H1 (cell line): ENCODE measurements at regions not wholly inside any gene's neighbourhood (a gene's known extent, or its start where the extent isn't known, plus 50 kb on each side); places are given as distances from the start of the nearest gene placed in this dataset.

Source experiments
- CTCF ChIA-PET: fragments of 300-600 bp; sonication (Branson Sonifier 250); formaldehyde crosslinking; loops from one replicate; lab custom pipeline; 2021; ENCODE audit not compliant: partially characterized antibody; lab: Charles Lee
- POLR2A ChIA-PET: fragments of 300-600 bp; sonication (Branson Sonifier 250); formaldehyde crosslinking; loops from one replicate; lab custom pipeline; 2021; ENCODE audit warnings: inconsistent platforms; ENCODE audit not compliant: partially characterized antibody; lab: Charles Lee
- DNase-seq, 2 experiments: peaks; one replicate each; pipeline versions ENCODE4 v3.0.0 to v3.0.0-alpha.2; 2010 to 2022; ENCODE audit warnings: low spot score in 2 of 2, low read depth in 1 of 2, mixed read lengths in 1 of 2
- FAIRE-seq: peaks from 2 replicates; lab custom pipeline; 2011; peaks lifted over from hg19 to GRCh38; lab: Jason Lieb, UNC
- H2AFZ ChIP-seq: 2 replicates; pipeline ENCODE4 v1.8.1; 2012; ENCODE audit warnings: low read length, inconsistent platforms
- H2AK5ac ChIP-seq: 2 replicates; pipeline ENCODE4 v1.6.1; 2013; ENCODE audit warnings: low read depth, low read length
- H2BK120ac ChIP-seq: replicated peaks from 2 replicates; pipeline ENCODE3; 2013; ENCODE audit warnings: low read depth, low read length, inconsistent platforms
- H2BK12ac ChIP-seq: 2 replicates; pipeline ENCODE4 v1.6.1; 2013; ENCODE audit warnings: low read depth, low read length
- H2BK15ac ChIP-seq: 2 replicates; pipeline ENCODE4 v1.6.1; 2013; ENCODE audit warnings: low read length
- H2BK20ac ChIP-seq: 2 replicates; pipeline ENCODE4 v1.6.1; 2013; ENCODE audit warnings: low read length
- H2BK5ac ChIP-seq: 2 replicates; pipeline ENCODE4 v1.6.1; 2013; ENCODE audit warnings: low read depth, low read length
- H3K14ac ChIP-seq: 2 replicates; pipeline ENCODE4 v1.6.1; 2013; ENCODE audit warnings: inconsistent platforms; ENCODE audit not compliant: insufficient read length
- H3K18ac ChIP-seq: 2 replicates; pipeline ENCODE4 v1.6.1; 2013; ENCODE audit warnings: low read length; ENCODE audit errors: extremely low read depth
- H3K23ac ChIP-seq: 2 replicates; pipeline ENCODE4 v1.6.1; 2013; ENCODE audit warnings: inconsistent platforms; ENCODE audit not compliant: insufficient read length
- H3K23me2 ChIP-seq: 2 replicates; pipeline ENCODE4 v1.6.1; 2013; ENCODE audit warnings: low read depth, low read length
- H3K27ac ChIP-seq: 2 replicates; pipeline ENCODE4 v1.6.1; 2011; ENCODE audit warnings: low read depth, low read length, inconsistent platforms
- H3K27me3 ChIP-seq, 4 experiments: replicated peaks in 1 of 4; 1 replicate in 1 of 4; 2 replicates in 3 of 4; pipeline versions ENCODE4 v1.6.1 to v1.8.1; 2011 to 2013; ENCODE audit warnings: low read length in 3 of 4, mild to moderate bottlenecking in 3 of 4, inconsistent platforms in 2 of 4, mixed read lengths in 2 of 4, moderate library complexity in 1 of 4; ENCODE audit not compliant: control insufficient read depth in 3 of 4, insufficient read depth in 3 of 4; ENCODE audit errors: extremely low read depth in 1 of 4
- H3K36me3 ChIP-seq, 4 experiments: 2 replicates each; pipeline versions ENCODE4 v1.6.1 to v1.8.1; 2011 to 2013; ENCODE audit warnings: mild to moderate bottlenecking in 4 of 4, low read length in 3 of 4, moderate library complexity in 2 of 4, control low read depth in 1 of 4, inconsistent platforms in 1 of 4; ENCODE audit not compliant: insufficient read depth in 4 of 4, control insufficient read depth in 2 of 4
- H3K4ac ChIP-seq: replicated peaks from 2 replicates; pipeline ENCODE3; 2013; ENCODE audit warnings: low read length, low read depth, mixed read lengths, inconsistent platforms; ENCODE audit not compliant: insufficient read length
- H3K4me1 ChIP-seq, 4 experiments: replicated peaks in 1 of 4; 1 replicate in 1 of 4; 2 replicates in 3 of 4; pipeline versions ENCODE4 v1.6.1 to v1.8.1; 2011 to 2013; ENCODE audit warnings: low read length in 3 of 4, inconsistent platforms in 2 of 4, mixed read lengths in 1 of 4; ENCODE audit not compliant: insufficient read depth in 4 of 4, control insufficient read depth in 3 of 4
- H3K4me2 ChIP-seq, 2 experiments: 2 replicates each; pipeline versions ENCODE4 v1.6.1 to v1.8.1; 2011 to 2013; ENCODE audit warnings: low read depth in 2 of 2, low read length in 2 of 2, control low read depth in 1 of 2, inconsistent platforms in 1 of 2, mild to moderate bottlenecking in 1 of 2; ENCODE audit not compliant: insufficient read depth in 1 of 2
- H3K4me3 ChIP-seq, 4 experiments: fragments of 200-600, 300-600 bp in 1 of 4; sonication (generic), shearing (Covaris generic), sonication (Bioruptor Twin) in 1 of 4; 2 replicates each; pipeline versions ENCODE4 v1.5.1 to v1.8.1; 2011 to 2016; ENCODE audit warnings: low read length in 4 of 4, low read depth in 3 of 4, control low read depth in 2 of 4, inconsistent platforms in 2 of 4, mild to moderate bottlenecking in 2 of 4, mixed read lengths in 1 of 4, moderate library complexity in 1 of 4; ENCODE audit not compliant: insufficient read depth in 2 of 4; ENCODE audit errors: extremely low read depth in 1 of 4
- H3K56ac ChIP-seq: replicated peaks from 2 replicates; pipeline ENCODE3; 2013; ENCODE audit warnings: low read depth, mild to moderate bottlenecking, mixed read lengths, low read length, inconsistent platforms; ENCODE audit not compliant: insufficient read length
- H3K79me1 ChIP-seq: 2 replicates; pipeline ENCODE4 v1.6.1; 2013; ENCODE audit warnings: low read depth, low read length, control low read depth
- H3K79me2 ChIP-seq, 2 experiments: 2 replicates each; pipeline versions ENCODE4 v1.6.1 to v1.8.1; 2012 to 2013; ENCODE audit warnings: low read length in 2 of 2, mild to moderate bottlenecking in 2 of 2, inconsistent platforms in 1 of 2; ENCODE audit not compliant: insufficient read depth in 2 of 2, control insufficient read depth in 1 of 2
- H3K9ac ChIP-seq, 4 experiments: replicated peaks in 1 of 4; 1 replicate in 1 of 4; 2 replicates in 3 of 4; pipeline versions ENCODE4 v1.6.1 to v1.8.1; 2011 to 2013; ENCODE audit warnings: low read depth in 3 of 4, low read length in 3 of 4, control low read depth in 2 of 4, mild to moderate bottlenecking in 2 of 4, moderate library complexity in 2 of 4, inconsistent platforms in 1 of 4; ENCODE audit errors: extremely low read depth in 1 of 4
- H3K9me3 ChIP-seq, 2 experiments: 2 replicates each; pipeline versions ENCODE4 v1.6.1 to v1.8.1; 2012 to 2013; ENCODE audit warnings: mild to moderate bottlenecking in 2 of 2, moderate library complexity in 2 of 2, control low read depth in 1 of 2, inconsistent platforms in 1 of 2, low read depth in 1 of 2, low read length in 1 of 2, mixed read lengths in 1 of 2; ENCODE audit not compliant: insufficient read depth in 2 of 2
- H4K20me1 ChIP-seq, 2 experiments: replicated peaks in 1 of 2; 2 replicates each; pipeline versions ENCODE3 to v1.8.1; 2011 to 2013; ENCODE audit warnings: inconsistent platforms in 2 of 2, low read length in 2 of 2, mild to moderate bottlenecking in 1 of 2; ENCODE audit not compliant: insufficient read depth in 2 of 2, control insufficient read depth in 1 of 2
- H4K5ac ChIP-seq: 2 replicates; pipeline ENCODE4 v1.6.1; 2013; ENCODE audit warnings: low read length, low read depth, mixed read lengths, inconsistent platforms; ENCODE audit not compliant: insufficient read length
- H4K8ac ChIP-seq: 2 replicates; pipeline ENCODE4 v1.8.0; 2013; ENCODE audit warnings: mild to moderate bottlenecking, moderate library complexity, low read length, inconsistent platforms; ENCODE audit not compliant: insufficient read depth; ENCODE audit errors: extremely low read depth
- H4K91ac ChIP-seq: replicated peaks from 2 replicates; pipeline ENCODE3; 2013; ENCODE audit warnings: low read length, mixed read lengths, inconsistent platforms; ENCODE audit not compliant: insufficient read length
- WGBS, 2 experiments: shearing (Covaris generic) in 1 of 2; methylation state at CpG; one replicate each; pipeline versions ENCODE4 v1.1.6 to v1.1.7; 2013 to 2015; ENCODE audit warnings: low lambda C conversion rate in 2 of 2, mixed read lengths in 2 of 2, inconsistent platforms in 1 of 2, low coverage in 1 of 2, missing lambda C conversion rate in 1 of 2; ENCODE audit not compliant: insufficient replicate concordance in 2 of 2, insufficient coverage in 1 of 2, insufficient read length in 1 of 2; ENCODE audit errors: extremely low coverage in 1 of 2, missing lambda C conversion rate in 1 of 2; 5-methylcytosine and 5-hydroxymethylcytosine counted together

DNA sequence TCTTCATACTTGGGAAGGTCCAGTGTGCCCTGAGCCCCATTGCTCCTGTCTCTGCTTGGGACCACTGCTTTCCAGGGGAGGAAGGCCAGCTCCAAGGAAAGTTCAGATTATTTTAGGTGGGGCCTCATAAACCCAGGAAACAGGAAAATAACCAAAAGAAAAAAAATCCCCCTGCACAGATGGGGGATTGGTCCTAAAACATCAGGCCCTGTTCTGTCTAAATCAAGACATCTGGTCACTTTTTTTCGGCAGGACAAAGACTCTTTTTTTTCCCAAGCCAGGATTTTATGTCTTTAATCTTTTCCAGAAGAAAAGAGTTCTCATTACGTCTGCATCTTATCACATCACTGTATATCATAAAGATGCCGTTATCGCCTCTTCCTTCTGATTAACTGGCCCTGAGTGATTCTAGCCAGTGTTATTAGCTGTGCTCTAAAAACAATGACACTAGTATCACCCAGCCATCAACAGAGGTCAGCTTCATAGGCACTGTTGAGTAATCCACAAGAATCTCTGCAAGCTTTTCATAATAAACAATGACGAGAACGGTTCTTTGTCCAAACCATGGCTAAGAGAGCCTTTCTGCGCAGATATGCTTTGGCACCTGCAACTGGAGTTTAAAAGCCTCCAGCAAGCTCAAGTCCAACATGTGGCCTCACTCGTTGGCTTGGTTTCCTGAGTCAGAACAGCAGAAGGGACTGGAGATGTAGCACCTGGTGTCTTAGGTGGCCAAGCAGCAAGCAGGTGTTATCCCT is 138.2 kb downstream of the VAPA start:
- ChIA-PET POLR2A (no interaction called here), CTCF (interaction anchor here (0.6 to 1.3 kb wide), 3 partner anchors 81 to 201 kb away, joined by 3 to 4 read pairs (median 3); no protein-coding TSS in a partner anchor)
- H3K4ac ChIP-seq = no peak overlapping the region
- H3K18ac ChIP-seq = no peak overlapping the region
- no peak overlapping the region for H3K14ac ChIP-seq
- H3K23ac ChIP-seq = no peak overlapping the region
- no peak overlapping the region for H3K27ac ChIP-seq
- no peaks in the 10 kb centered on the region for H3K79me2 ChIP-seq
- H3K27me3 ChIP-seq = no peaks in the 10 kb centered on the region
- no peak for FAIRE-seq
- H3K36me3 ChIP-seq = no peaks in the 10 kb centered on the region
- no peaks in the 10 kb centered on the region for H3K23me2 ChIP-seq
- H2BK15ac ChIP-seq = no peak overlapping the region
- H3K56ac ChIP-seq = no peak overlapping the region
- H3K4me1 ChIP-seq = peaks cover 0 to 5% (median 0%) of the 10 kb centered on the region in 4 experiments; a peak in 2 of 7 replicates
- H4K91ac ChIP-seq = no peak overlapping the region
- no peak overlapping the region for H2BK120ac ChIP-seq
- no peak overlapping the region for H4K8ac ChIP-seq
- no peak overlapping the region for H3K9ac ChIP-seq
- H3K4me2 ChIP-seq = no peak overlapping the region
- no peak overlapping the region for H4K5ac ChIP-seq
- no peak overlapping the region for H2BK20ac ChIP-seq
- no peaks in the 10 kb centered on the region for H3K79me1 ChIP-seq
- DNase-seq = no peak
- no peak overlapping the region for H2AFZ ChIP-seq
- no peaks in the 10 kb centered on the region for H3K9me3 ChIP-seq
- no peaks in the 10 kb centered on the region for H4K20me1 ChIP-seq
- H3K4me3 ChIP-seq = no peak overlapping the region
- WGBS, 2 experiments = 89% methylated on average over 8 of the region's 8 CpGs; no CpG with 5 or more reads in 1 of the 2 experiments
- H2BK5ac ChIP-seq = no peak overlapping the region
- no peak overlapping the region for H2BK12ac ChIP-seq
- no peak overlapping the region for H2AK5ac ChIP-seq
